HG03064 (cell line): ENCODE measurements at regions not wholly inside any gene's neighbourhood (a gene's known extent, or its start where the extent isn't known, plus 50 kb on each side); places are given as distances from the start of the nearest gene placed in this dataset.
"Not testable (repeated sequence)": the region's sequence is repeated elsewhere in the genome, so short reads cannot be mapped to it uniquely, and the experiment has no call there.

ENCODE experiments used
- ATAC-seq: cut with Tn5 transposase; IDR thresholded peaks from one replicate; pipeline ENCODE4 v1.9.1; 2021; ENCODE audit warnings: low read depth; ENCODE audit not compliant: unreplicated experiment

DNA sequence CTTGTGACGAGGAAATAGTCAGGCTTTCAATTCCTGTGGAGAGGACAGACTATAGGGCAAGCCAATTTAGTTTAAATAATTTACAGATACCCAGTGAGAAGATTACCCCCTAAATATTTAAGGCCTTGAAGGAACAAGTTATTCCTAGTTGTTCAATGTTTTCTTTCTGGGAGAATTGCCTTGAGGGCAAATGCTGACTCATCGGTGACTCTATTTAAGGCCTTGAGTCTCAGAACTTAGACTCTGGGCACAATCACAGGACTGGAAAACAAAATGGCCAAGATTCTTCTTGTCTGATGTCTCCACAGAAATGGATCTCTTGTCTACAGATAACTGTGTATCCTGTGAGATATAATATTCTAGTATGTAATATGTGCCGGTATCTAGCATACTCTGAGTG lies 467.1 kb downstream of the SUCLG1 start:
- ATAC-seq, result no peak

DNA sequence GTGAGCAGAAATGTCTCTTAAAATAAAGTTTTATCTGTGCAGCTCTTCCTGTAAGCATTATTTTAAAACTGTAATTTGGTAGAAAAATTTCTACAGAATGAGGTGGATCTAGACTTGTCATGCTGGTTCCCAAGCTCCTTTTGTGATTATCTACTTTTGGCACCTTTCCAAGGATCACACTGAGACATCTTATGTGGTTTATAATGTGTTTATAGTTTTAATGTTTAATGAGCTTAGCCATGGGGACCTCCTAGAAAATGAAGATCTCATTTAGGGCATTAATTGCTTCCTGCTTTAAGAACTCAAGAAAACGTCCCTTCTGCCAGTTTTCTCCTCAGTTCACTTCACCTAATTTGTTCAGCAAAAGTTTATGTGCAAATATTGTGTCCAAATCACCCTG lies 468.4 kb downstream of the SUCLG1 start:
- no peak for ATAC-seq

DNA sequence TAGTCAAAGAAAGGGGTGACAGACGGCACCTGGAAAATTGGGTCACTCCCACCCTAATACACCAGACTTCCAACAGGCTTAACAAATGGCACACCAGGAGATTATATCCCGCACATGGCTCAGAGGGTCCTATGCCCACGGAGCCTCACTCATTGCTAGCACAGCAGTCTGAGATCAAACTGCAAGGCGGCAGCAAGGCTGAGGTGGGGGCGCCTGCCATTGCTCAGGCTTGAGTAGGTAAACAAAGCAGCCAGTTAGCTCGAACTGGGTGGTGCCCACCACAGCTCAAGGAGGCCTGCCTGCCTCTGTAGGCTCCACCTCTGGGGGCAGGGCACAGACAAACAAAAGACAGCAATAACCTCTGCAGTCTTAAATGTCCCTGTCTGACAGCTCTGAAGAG lies 482.5 kb downstream of the SUCLG1 start:
- ATAC-seq, result not testable (repeated sequence)

DNA sequence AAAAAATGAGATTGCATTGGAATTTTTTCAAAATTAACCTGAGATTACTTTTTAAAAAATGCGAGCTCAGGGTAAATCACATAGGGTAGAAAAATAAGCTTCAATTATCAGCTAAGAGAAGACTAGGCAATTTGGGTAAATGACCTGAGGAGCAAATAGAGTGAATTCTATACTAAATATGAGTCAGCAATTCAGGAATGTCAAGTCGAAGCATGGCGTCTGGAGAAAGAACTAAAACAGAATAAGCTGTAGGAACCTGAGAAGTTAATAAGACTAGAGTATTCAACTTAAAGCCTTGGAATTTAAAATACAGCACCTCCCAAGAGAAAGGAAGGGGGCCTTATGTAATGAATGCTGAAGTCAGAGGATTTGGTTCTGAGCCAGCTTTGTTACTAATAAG lies 487.0 kb downstream of the SUCLG1 start:
- ATAC-seq, result no peak

DNA sequence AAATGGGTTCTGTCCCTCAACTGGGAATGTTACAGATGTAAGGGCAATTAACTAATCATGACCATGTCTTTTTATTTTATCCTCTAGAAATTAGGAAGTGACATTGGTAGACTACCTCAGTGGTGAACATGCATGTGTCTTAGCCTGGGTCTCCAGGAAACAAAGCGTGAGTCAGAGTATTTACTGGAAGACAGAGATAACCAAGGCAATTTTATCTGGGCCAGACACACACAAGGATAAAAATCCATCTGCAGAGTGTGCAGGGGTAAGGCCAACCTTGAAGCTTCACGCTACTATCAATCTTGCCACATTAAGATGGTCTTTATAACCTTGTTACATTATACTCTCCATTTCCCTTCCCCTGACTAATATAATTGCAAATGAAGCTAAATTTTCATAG lies 487.5 kb downstream of the SUCLG1 start:
- no peak for ATAC-seq

DNA sequence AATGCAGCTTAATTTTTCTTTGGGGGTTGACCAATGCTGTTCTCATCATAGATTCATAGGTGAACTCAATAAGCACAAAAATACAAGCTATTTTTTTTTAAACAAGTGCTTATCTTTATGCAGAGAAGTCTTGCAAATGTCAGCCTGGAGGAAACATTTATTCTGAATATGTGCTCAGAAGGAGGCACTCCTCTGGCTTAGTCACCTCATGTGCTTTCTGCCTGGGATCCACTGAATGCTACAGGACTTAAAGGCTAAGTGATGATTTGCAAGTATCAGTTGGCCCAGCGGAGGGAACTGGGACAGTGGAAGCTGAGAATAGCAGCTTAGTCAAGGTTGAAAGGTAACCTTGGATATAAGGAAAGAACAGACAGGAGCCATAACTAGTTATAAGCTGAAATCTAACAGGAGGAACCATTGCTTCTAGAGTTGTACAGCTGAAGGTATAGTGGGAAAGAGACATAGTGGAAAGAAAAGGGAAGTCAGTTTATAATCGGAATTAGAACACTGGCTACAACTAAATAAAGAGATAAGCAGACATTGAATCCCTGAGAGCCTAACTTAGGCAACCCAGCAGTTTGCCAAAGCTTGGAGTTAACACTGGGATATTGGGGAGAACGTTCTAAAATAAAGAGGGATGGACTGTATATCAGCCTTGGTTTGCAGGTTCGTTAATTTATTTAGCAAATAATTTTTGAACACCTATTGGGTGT lies 488.7 kb downstream of the SUCLG1 start:
- no peak for ATAC-seq

DNA sequence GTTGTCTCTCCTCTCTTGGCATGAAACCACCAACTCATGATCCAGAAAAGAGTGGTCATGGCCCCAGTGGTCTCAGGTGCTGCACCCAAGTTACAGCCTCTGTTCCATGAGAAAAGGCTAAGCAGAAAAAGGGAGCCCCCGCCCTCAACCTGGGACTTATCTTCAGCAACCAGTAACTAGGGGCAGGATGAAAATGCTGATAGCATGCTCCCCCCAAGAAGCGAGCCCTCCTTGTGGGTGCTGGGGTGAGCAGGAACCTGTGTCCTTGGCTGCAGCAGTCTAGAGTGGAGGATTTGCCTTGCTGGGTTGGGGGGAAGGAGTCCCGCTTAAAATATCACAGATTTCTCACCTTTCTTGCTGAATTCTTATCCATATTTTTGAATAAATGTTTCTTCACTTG lies 490.0 kb downstream of the SUCLG1 start:
- no peak for ATAC-seq

DNA sequence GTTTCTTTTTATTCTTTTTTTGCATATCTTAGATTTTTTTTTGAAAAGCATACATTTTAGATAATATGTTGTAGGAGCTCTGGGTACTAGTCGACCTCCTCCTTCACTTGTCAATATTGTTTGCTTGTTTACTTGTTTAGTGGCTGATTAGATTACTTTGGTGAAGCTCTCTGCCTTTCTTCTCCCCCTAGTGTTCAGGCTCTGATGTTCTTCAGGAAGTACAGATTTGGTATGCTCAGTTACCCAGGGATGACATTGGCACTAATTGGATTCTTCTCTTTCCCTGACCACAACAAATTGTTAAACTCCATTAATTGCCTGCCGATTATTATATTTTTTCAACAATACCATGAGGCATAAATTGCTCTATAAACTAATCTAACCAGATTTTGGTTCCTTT lies 491.2 kb downstream of the SUCLG1 start:
- ATAC-seq, result no peak

DNA sequence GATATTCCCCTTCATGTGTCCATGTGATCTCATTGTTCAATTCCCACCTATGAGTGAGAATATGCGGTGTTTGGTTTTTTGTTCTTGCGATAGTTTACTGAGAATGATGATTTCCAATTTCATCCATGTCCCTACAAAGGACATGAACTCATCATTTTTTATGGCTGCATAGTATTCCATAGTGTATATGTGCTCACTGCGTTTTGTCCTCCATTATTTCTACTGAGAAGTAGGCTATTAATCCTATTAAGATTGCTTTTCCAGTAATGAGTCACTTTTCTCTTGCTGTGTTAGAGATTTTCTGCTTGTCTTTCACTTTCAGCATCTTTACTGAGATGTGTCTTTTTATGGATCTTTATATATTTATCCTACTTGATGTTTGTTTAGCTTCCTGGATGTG lies 492.1 kb downstream of the SUCLG1 start:
- ATAC-seq, result not testable (repeated sequence)

DNA sequence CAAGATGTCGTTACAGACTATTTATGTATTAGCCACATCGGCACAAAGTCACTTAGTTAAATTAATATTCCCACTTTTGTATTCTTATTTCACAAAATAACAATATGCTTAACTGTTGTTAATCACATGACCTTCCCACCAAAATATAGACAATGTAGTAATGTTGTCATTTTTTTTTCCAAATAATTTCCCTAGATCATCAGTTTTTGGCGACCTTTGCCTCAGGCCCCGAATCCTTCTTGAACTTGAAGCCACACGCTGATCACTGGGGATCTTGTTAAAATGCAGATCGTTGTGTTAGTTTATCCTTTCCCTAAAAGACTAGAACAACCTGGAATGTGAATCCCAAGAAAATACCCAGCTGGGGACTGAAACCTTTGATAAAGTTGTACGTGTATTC lies 497.6 kb downstream of the SUCLG1 start:
- no peak for ATAC-seq

DNA sequence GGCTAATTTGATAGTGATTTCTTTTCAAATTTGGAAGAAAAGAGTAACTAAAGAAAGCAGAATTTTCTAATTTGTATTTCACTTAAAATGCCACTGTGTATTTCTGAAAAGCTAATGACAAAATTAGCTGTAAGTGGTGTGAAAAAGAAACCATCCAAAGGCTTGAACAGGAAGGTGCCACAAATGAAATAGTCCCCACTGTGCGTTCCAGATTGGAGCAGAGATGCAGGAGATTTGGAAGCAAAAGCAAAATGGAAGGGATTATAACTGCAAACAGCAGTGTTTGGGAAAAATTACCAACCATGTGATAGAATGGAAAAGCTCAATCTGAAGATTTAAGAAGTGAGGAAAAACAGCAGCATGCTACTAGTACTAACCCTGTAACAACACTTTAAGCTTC lies 498.7 kb downstream of the SUCLG1 start:
- ATAC-seq, result no peak

DNA sequence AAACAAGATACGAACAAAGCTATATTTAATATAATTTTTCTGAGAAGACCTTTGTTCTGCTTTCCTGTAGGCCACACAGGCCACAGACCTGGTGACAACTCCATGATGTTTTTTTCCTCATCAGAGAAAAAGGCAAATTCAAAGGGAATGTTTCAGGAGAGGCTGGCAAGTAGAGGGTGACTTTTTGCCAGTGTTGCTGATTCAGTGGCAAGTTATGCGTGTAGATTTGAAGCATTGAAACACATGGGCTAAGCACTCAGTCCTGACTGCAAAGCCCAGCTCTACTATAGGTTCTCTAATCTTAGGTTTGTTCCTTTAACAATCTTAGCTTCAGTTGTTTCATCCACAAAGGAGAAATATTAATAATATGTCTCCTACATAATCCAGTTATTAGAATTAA lies 499.8 kb downstream of the SUCLG1 start:
- ATAC-seq, result no peak

DNA sequence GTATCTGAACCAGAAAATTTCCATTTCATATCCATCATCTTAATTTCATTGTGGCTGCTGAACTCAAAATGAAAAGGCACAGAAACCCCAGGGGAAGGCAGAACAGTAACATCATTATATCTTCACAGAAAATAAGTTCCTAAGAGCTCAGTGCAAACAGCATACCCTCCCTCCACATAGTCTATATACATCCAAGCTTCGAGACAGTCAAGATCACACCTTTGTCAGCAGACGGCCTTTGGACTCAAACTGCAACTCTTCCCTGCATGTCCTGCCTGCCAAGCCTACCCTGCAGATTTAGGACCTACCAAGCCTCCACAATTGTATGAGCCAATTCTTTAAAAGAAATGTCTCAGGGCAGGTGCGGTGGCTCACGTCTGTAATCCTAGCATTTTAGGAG lies 502.1 kb downstream of the SUCLG1 start:
- no peak for ATAC-seq

DNA sequence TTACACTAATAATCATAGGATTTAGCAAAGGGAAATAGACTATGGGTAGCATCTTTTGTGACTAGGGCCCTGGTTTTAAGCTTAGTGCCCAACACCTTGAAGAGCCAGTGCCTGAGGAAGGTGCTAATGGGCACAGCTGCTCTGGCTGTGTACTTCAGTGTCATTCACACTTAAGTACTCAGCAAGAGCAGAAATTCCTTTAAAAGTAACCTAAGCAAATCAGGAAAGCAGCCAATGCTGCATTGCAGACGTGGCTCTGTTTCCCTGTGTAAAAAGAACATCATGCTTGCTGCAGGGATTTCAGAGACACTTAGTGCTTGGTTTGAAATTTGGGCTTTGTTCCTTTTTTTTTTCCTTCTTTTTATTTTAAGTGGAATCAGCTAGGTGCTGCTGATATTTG lies 505.4 kb downstream of the SUCLG1 start:
- no peak for ATAC-seq

DNA sequence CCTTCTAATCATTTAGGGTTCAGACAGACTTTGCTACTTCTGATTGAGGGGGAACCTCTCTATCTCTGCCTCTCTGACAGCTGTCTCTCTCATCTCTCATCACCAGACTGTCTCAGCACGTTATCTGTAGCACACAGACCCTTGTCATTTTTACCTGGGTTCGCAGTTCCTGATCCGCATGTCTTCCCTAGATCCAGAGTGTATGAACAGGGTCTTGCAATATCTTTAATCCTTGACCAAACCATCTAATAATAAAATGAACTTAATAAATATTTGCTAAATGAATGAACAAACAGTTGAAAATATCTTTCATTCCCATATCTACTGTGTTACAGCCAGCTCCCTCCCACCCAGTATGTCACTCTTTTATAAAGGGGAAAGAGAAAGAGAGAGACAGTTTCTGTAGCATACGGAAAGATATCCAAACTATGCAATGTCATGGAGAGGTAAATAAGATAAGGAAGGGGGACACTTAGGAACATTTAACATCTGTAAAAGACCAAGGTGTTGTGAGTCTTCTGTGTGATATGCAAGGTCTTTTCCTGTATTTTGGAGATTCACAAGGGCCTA lies 507.6 kb downstream of the SUCLG1 start:
- no peak for ATAC-seq

DNA sequence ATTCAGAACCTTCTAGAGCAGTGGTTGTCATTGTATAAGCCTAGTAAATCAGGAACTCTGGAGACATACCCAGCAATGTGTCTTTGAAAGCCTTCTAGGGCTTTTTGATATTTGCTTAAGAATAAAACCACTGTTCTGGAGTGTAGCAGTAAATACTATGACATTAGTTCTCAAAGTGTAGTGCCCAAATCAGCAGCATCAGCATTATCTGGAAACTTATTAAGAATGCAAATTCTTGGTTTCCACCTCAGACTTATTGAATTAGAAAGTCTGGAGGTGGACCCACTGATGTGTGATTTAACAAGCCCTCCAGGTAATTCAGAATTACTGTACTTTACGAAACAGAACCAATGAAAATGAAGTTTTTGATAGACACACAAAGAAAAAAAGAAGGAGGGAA lies 509.7 kb downstream of the SUCLG1 start:
- ATAC-seq, result no peak

DNA sequence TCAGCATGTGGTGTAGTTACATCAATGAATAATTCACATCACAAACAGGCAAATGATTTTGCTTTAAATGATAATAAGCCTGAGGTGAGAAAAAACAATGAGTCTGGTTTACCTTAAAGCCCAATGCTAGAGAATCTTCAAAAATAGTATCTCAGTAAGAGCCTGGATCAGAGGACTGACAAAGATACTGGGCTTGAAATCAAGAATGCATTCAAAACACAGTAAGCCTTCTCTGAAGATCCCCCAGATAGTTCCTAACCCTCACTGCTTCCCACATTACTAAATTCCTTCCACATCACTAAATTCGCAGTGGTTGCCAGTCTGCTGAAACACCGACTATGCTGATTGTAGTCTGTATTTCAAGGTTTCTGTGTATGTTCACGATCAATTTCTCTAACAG lies 514.9 kb downstream of the SUCLG1 start:
- no peak for ATAC-seq

DNA sequence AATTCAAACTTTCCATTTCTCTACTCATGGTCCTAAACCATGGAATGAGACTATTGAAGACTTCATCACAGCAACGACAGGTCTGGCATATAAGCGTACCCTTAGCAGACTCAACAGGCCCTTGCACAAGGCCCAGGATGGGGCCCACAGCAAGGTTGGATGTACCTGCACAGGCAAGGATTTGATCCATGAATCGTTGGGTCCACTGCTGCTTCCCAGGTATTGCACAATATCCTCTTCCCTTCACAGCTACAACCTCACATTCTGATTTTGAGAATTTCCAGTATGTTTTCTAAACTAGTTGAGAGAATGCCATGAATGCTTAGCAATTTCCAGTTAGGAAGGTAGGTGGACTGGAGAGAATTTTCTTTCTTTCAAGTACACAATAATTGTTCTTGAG lies 515.8 kb downstream of the SUCLG1 start:
- no peak for ATAC-seq

DNA sequence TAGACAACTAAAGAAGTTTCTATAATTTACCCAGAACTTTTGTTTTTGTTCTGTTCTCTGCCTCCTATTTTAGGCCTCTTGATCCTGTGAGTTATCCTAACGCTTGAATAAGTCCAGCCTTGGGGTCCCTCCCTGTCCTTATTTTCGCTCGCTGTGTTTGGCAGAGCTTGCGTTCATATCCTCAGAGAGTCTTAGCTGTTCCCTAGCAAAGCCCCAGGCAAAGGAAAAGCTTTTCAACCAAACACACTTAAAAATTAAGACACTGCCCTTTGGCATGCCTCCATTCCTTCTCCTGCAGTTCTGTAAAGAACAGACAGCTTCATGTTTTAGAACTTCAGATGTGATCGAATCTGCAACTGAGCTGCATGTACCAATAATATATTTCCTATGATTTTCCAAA lies 517.2 kb downstream of the SUCLG1 start:
- no peak for ATAC-seq

DNA sequence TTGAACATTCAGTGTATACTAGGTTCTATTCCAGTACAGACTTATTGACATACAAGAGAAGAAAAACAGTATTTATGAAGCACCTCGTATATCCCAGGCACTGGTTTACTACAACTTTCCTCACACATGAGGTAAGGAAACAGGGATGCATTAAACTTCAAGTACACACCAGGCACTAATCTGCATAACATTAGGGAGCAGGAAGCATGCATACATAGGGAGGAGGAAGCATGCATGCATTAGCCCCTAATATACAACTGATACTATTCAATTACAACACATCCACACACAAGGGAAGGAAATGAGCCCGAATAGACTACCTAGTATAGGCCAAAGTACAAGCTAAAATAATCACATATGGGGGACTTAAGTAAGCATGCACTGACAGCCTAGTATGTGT lies 525.3 kb downstream of the SUCLG1 start:
- no peak for ATAC-seq

DNA sequence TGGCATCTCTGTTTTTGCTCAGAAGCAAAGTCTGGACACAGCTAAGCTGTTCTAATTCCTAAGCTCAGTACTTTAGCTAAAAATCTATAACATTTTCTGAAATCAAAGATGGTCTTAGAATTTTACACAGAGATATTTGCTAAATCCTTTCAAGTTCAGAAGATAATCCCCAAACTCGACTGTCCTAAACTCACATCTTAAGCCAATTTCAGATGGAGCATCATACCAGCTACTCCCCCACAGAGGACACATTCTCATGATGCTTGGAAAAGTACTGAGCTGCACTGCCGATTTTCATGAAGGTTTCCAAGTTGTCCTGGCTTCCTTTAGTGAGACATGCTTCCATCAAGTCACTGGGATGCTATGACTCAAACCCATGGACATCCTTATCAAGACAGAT lies 535.5 kb downstream of the SUCLG1 start:
- ATAC-seq, result no peak

DNA sequence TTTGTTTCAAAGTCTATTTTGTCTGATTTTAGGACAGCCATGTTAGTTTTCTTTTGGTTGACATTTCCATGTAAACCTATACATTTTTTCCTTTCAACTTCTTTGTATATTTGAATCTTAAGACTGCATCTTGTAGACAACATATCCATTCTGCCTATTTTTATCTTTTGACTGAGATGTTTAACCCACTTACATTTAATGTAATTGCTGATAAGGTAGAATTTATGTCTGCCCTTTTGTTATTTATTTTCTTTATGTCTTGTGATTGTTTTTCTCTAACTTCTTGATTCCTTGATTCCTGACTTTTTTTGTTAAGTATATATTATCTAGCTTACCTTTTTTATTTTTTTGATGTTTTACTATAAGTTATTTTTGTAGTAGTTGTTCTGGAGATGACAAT lies 542.5 kb downstream of the SUCLG1 start:
- ATAC-seq, result no peak

DNA sequence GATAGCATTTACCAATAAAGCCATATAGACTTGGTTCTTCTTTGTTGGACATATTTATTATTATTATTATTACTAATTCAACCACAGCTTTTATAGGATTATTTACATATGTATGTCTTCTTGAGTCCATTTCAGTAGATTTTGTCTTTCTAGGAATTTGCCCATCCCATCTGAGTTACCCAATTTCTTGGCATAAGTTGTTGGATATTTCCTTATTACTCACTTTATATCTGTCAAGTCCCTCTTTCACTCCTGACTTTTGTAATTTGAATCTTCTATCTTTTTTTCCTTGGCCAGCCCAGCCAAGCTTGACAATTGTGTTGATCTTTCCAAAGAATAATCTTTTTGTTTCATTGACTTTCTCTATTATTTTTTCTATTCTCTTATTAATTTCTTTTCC lies 543.7 kb downstream of the SUCLG1 start:
- ATAC-seq, result no peak
